K562 (cell line): ENCODE measurements at regions not wholly inside any gene's neighbourhood (a gene's known extent, or its start where the extent isn't known, plus 50 kb on each side); places are given as distances from the start of the nearest gene placed in this dataset.

Experiments used
- ATAC-seq: fragments of 200-7000 bp; cut with Tn5 transposase; 3 replicates; pipeline ENCODE4 v1.9.1; 2020; ENCODE audit warnings: moderate library complexity
- BruUV-seq: library from RNA; stranded (reverse); fragments of 400-500 nt; replicated peaks from 2 replicates; lab custom pipeline; 2021; lab: Mats Ljungman, UMichigan
- CTCF ChIA-PET: fragments of 300-600 bp; formaldehyde crosslinking; extraction: SDS; loops from one replicate; lab custom pipeline; 2021; ENCODE audit warnings: low intra/inter-chr PET ratio; lab: Yijun Ruan, JAX
- POLR2A ChIA-PET: fragments of 300-600, 350-650 bp; sonication (Branson Sonifier 250); formaldehyde crosslinking; extraction: SDS; loops from one replicate; lab custom pipeline; 2021; ENCODE audit warnings: antibody characterized with exemption, inconsistent platforms; lab: Yijun Ruan, JAX
- DNase-seq, 4 experiments: peaks; one replicate each; pipeline versions ENCODE4 v3.0.0 to v3.0.0-alpha.2; 2011 to 2018; ENCODE audit warnings: low spot score in 3 of 4, mixed read lengths in 3 of 4; ENCODE audit errors: extremely low read depth in 1 of 4
- FAIRE-seq: peaks from 2 replicates; lab custom pipeline; 2011; peaks lifted over from hg19 to GRCh38; lab: Jason Lieb, UNC
- H2AFZ ChIP-seq: 2 replicates; pipeline ENCODE4 v1.6.0; 2011; ENCODE audit warnings: low read depth, low read length, control low read depth, inconsistent platforms
- H3K27ac ChIP-seq: fragments of 200-600 bp; 3 replicates; pipeline ENCODE4 v1.8.0; 2011; ENCODE audit warnings: low read depth, mild to moderate bottlenecking, control low read depth, inconsistent platforms, low read length, moderate library complexity, mixed read lengths; ENCODE audit errors: extremely low read depth
- H3K27me3 ChIP-seq, 2 experiments: fragments of 300-600 bp in 1 of 2; 2 replicates in 1 of 2; 3 replicates in 1 of 2; pipeline versions ENCODE4 v1.6.0 to v1.8.0; 2011; ENCODE audit warnings: inconsistent platforms in 2 of 2, low read length in 2 of 2, mild to moderate bottlenecking in 1 of 2, mixed read lengths in 1 of 2, moderate library complexity in 1 of 2; ENCODE audit not compliant: control insufficient read depth in 2 of 2, insufficient read depth in 2 of 2
- H3K36me3 ChIP-seq: fragments of 300-600 bp; 3 replicates; pipeline ENCODE4 v1.8.0; 2011; ENCODE audit warnings: mild to moderate bottlenecking, low read length, inconsistent platforms; ENCODE audit not compliant: control insufficient read depth, insufficient read depth
- H3K4me1 ChIP-seq, 2 experiments: fragments of 200-600 bp in 1 of 2; replicated peaks in 1 of 2; 2 replicates in 1 of 2; 3 replicates in 1 of 2; pipeline versions ENCODE4 v1.5.1 to v1.8.0; 2011; ENCODE audit warnings: inconsistent platforms in 2 of 2, low read length in 2 of 2, mild to moderate bottlenecking in 1 of 2, mixed read lengths in 1 of 2, moderate library complexity in 1 of 2; ENCODE audit not compliant: control insufficient read depth in 2 of 2, insufficient read depth in 2 of 2
- H3K4me2 ChIP-seq: 2 replicates; pipeline ENCODE4 v1.6.1; 2011; ENCODE audit warnings: low read length, control low read depth, inconsistent platforms, mixed read lengths; ENCODE audit not compliant: insufficient read depth
- H3K4me3 ChIP-seq: fragments of 200-600 bp; sonication (generic), shearing (Covaris generic); 2 replicates; pipeline ENCODE4 v1.5.1; 2016; ENCODE audit warnings: control low read depth, inconsistent platforms
- H3K79me2 ChIP-seq: fragments of 200-600 bp; 3 replicates; pipeline ENCODE4 v1.8.0; 2011; ENCODE audit warnings: low read length, inconsistent platforms; ENCODE audit not compliant: control insufficient read depth, insufficient read depth
- H3K9ac ChIP-seq, 2 experiments: 2 replicates each; pipeline versions ENCODE4 v1.6.0 to v1.6.1; 2011; ENCODE audit warnings: low read depth in 2 of 2, low read length in 2 of 2, control low read depth in 1 of 2, inconsistent platforms in 1 of 2, mild to moderate bottlenecking in 1 of 2, mixed read lengths in 1 of 2; ENCODE audit not compliant: insufficient read depth in 1 of 2
- H3K9me1 ChIP-seq: one replicate; pipeline ENCODE4 v1.6.0; 2011; ENCODE audit warnings: inconsistent platforms, mild to moderate bottlenecking, low read length, moderate library complexity; ENCODE audit not compliant: control insufficient read depth, insufficient read depth
- H3K9me3 ChIP-seq: replicated peaks from 2 replicates; pipeline ENCODE4 v1.5.1; 2011; ENCODE audit warnings: low read depth, low read length, inconsistent platforms; ENCODE audit not compliant: control insufficient read depth, insufficient read depth
- H4K20me1 ChIP-seq: replicated peaks from 2 replicates; pipeline ENCODE4 v1.6.1; 2011; ENCODE audit warnings: low read length, inconsistent platforms, mixed read lengths; ENCODE audit not compliant: control insufficient read depth, insufficient read depth
- CEBPB ChIP-seq: fragments of 450-650 bp; IDR thresholded peaks from 2 replicates; pipeline ENCODE4 v1.6.1; 2016; ENCODE audit warnings: missing genetic modification characterization, missing compliant biosample characterization
- CTBP1 ChIP-seq: fragments of 450-650 bp; IDR thresholded peaks from 2 replicates; pipeline ENCODE4 v1.6.1; 2016; ENCODE audit warnings: borderline replicate concordance
- EGR1 ChIP-seq: fragments of 450-650 bp; conservative IDR thresholded peaks from 2 replicates; pipeline ENCODE4 v1.6.1; 2017; ENCODE audit warnings: mild to moderate bottlenecking
- NEUROD1 ChIP-seq: fragments of 150-350 bp; IDR thresholded peaks from 2 replicates; pipeline ENCODE4 v1.6.1; 2014; ENCODE audit warnings: borderline replicate concordance, low read length, low read depth; ENCODE audit not compliant: partially characterized antibody
- OTX1 ChIP-seq: fragments of 450-650 bp; formaldehyde crosslinking; IDR thresholded peaks from 2 replicates; pipeline ENCODE4 v1.4.0; 2022; ENCODE audit warnings: mild to moderate bottlenecking
- PTBP1 ChIP-seq: fragments of 200-400 bp; formaldehyde crosslinking; IDR thresholded peaks from 2 replicates; pipeline ENCODE4 v1.6.1; 2017; ENCODE audit warnings: low read depth, low read length
- RB1 ChIP-seq: fragments of 450-650 bp; IDR thresholded peaks from 2 replicates; pipeline ENCODE4 v1.6.1; 2017; ENCODE audit warnings: low read depth, mild to moderate bottlenecking
- RBFOX2 ChIP-seq: fragments of 200-400 bp; formaldehyde crosslinking; IDR thresholded peaks from 2 replicates; pipeline ENCODE4 v1.6.1; 2017; ENCODE audit warnings: low read depth, mild to moderate bottlenecking, low read length, moderate library complexity
- RBM15 ChIP-seq: fragments of 200-400 bp; formaldehyde crosslinking; IDR thresholded peaks from 2 replicates; pipeline ENCODE4 v1.6.1; 2018; ENCODE audit warnings: mild to moderate bottlenecking, low read length, moderate library complexity; ENCODE audit not compliant: insufficient read depth
- SP1 ChIP-seq: sonication (generic); formaldehyde crosslinking; IDR thresholded peaks from 2 replicates; pipeline ENCODE4 v1.8.1; 2022; ENCODE audit warnings: mild to moderate bottlenecking, missing genetic modification reagents
- SRSF7 ChIP-seq: fragments of 200-400 bp; formaldehyde crosslinking; optimal IDR thresholded peaks from 2 replicates; pipeline ENCODE3; 2017; ENCODE audit warnings: mild to moderate bottlenecking, low read depth, low read length
- TEAD2 ChIP-seq: fragments of 450-650 bp; IDR thresholded peaks from 2 replicates; pipeline ENCODE4 v1.6.1; 2016; ENCODE audit warnings: missing genetic modification characterization, control low read depth, missing compliant biosample characterization
- TRIM28 ChIP-seq: fragments of 450-650 bp; IDR thresholded peaks from 2 replicates; pipeline ENCODE4 v1.6.1; 2017
- WGBS: fragments of 100-300 bp; shearing (Covaris generic); methylation state at CpG from one replicate; pipeline ENCODE4 v1.1.6; 2016; ENCODE audit warnings: low coverage, mixed read lengths; ENCODE audit not compliant: insufficient coverage; ENCODE audit errors: missing lambda C conversion rate; 5-methylcytosine and 5-hydroxymethylcytosine counted together
- in situ Hi-C: fragments of 300-500 bp; cut with MboI; formaldehyde crosslinking; loops from 4 replicates; pipeline ENCODE4 v1.15.0; 2018; ENCODE audit warnings: inconsistent platforms, mixed read lengths
- intact Hi-C: fragments of 100-400 bp; cut with micrococcal nuclease; formaldehyde crosslinking; loops from 2 replicates; pipeline ENCODE4 v1.14.2; 2022
- TF ChIP-seq, protein P1 (sequence below), 2 experiments: fragments of 450-650 bp; IDR thresholded peaks; 2 replicates each; pipeline ENCODE4 v1.6.1; 2016; ENCODE audit warnings: mild to moderate bottlenecking in 2 of 2, borderline replicate concordance in 1 of 2, low read depth in 1 of 2, moderate library complexity in 1 of 2
- TF ChIP-seq, protein P2 (sequence below): sonication (generic); formaldehyde crosslinking; IDR thresholded peaks from 2 replicates; pipeline ENCODE4 v1.5.0; 2020; ENCODE audit warnings: missing genetic modification reagents
- TF ChIP-seq, protein P3 (sequence below): fragments of 250-450 bp; sonication (Bioruptor Pico); IDR thresholded peaks from 2 replicates; pipeline ENCODE4 v1.8.0; 2022; ENCODE audit warnings: moderate library complexity, mild to moderate bottlenecking, inconsistent platforms

DNA sequence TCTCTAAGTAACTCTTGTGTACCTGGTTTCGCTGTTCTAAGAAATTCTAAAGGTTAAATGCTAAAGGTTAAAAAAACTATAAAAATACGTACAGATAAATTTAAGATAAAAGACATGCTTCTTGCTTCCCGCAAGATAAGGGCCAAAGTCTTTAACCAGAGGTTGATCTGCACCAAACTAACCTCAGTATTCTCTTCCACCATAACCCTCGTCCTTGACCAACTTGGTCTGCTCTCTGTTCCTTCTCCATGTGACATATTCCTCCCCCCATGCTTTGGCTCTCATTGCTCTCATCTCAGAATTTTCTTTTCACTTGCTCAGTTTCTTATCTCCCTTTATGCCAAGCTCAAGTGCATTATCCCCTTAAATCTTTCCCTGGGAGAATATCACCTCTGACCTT lies 330.5 kb upstream of the ZFHX3 start:
- WGBS = 0% methylated on average over 4 of the region's 4 CpGs
- FAIRE-seq = no peak
- BruUV-seq = no TSS peak
- CTCF ChIA-PET = no interaction called here
- Histone ChIP-seq H2AFZ (no peak overlapping the region), H3K79me2 (no peaks in the 10 kb centered on the region), H3K4me3 (no peak overlapping the region), H3K9ac (no peak overlapping the region), H3K27me3 (peaks cover 3 to 9% of the 10 kb centered on the region in 2 experiments), H3K36me3 (no peaks in the 10 kb centered on the region), H3K9me1 (no peaks in the 10 kb centered on the region), H3K4me1 (no peaks in the 10 kb centered on the region), H3K9me3 (no peaks in the 10 kb centered on the region), H3K27ac (no peak overlapping the region), H4K20me1 (no peaks in the 10 kb centered on the region), H3K4me2 (no peak overlapping the region)
- DNase-seq = no peak
- intact Hi-C loops = no loop called here
- ATAC-seq = no peak
- POLR2A ChIA-PET = no interaction called here
- in situ Hi-C loops = no loop called here
- TF ChIP-seq CEBPB (tag) = no peak
- TF ChIP-seq, protein P1, sequence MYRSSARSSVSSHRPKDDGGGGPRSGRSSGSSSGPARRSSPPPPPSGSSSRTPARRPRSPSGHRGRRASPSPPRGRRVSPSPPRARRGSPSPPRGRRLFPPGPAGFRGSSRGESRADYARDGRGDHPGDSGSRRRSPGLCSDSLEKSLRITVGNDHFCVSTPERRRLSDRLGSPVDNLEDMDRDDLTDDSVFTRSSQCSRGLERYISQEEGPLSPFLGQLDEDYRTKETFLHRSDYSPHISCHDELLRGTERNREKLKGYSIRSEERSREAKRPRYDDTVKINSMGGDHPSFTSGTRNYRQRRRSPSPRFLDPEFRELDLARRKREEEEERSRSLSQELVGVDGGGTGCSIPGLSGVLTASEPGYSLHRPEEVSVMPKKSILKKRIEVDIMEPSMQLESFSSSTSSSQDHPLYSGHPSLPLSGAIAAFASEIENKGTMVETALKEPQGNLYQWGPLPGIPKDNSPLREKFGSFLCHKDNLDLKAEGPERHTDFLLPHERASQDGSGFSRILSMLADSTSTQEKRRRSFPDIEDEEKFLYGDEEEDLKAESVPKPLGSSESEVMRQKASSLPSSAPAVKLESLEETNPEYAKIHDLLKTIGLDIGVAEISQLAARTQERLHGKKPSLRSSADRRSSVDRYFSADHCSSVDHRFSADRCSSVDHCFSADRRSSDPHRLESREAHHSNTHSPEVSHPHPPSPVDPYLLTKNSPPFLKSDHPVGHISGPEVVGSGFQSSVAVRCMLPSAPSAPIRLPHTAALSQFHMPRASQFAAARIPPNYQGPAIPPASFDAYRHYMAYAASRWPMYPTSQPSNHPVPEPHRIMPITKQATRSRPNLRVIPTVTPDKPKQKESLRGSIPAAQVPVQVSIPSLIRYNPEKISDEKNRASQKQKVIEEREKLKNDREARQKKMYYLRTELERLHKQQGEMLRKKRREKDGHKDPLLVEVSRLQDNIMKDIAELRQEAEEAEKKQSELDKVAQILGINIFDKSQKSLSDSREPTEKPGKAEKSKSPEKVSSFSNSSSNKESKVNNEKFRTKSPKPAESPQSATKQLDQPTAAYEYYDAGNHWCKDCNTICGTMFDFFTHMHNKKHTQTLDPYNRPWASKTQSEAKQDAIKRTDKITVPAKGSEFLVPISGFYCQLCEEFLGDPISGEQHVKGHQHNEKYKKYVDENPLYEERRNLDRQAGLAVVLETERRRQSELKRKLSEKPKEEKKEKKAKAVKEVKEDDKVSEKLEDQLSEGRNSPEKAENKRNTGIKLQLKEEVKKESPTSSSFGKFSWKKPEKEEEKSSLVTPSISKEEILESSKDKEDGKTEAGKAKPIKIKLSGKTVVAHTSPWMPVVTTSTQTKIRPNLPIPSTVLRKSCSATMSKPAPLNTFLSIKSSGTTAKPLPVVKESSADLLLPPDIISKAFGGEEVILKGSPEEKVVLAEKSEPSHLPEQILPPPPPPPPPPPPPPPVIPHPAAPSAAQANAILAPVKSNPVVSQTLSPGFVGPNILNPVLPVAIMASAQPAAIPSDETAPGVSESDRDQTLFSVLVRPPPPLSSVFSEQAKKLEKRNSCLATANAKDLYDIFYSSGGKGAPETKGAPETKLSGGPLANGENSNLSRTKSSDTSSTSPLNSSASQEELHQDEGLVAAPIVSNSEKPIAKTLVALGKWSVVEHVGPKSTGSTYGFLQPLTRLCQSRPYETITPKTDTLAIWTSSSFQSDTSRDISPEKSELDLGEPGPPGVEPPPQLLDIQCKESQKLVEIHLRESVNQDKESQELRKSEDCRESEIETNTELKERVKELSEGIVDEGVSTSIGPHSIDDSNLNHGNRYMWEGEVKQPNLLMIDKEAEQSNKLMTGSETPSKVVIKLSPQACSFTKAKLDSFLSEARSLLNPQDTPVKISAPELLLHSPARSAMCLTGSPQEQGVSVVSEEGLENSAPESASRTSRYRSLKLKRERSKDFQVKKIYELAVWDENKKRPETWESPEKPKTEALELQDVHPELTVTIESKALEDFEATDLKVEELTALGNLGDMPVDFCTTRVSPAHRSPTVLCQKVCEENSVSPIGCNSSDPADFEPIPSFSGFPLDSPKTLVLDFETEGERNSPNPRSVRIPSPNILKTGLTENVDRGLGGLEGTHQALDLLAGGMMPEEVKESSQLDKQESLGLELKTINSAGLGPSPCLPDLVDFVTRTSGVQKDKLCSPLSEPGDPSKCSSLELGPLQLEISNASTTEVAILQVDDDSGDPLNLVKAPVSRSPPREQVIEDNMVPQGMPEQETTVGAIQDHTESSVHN (IDR thresholded peaks at IDR 0.05; ENCODE audit: borderline replicate concordance in 1 of 2, low read depth in 1 of 2) = no peak
- no peak for TF ChIP-seq SP1 (CRISPR knock-in tag)
- no peak for TF ChIP-seq PTBP1
- TF ChIP-seq RBM15 = no peak
- TF ChIP-seq SRSF7 = no peak
- TF ChIP-seq, protein P2, sequence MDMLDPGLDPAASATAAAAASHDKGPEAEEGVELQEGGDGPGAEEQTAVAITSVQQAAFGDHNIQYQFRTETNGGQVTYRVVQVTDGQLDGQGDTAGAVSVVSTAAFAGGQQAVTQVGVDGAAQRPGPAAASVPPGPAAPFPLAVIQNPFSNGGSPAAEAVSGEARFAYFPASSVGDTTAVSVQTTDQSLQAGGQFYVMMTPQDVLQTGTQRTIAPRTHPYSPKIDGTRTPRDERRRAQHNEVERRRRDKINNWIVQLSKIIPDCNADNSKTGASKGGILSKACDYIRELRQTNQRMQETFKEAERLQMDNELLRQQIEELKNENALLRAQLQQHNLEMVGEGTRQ = no peak
- TF ChIP-seq TRIM28 = no peak
- no peak for TF ChIP-seq EGR1
- TF ChIP-seq TEAD2 (tag) = no peak
- TF ChIP-seq NEUROD1 = no peak
- no peak for TF ChIP-seq RB1
- TF ChIP-seq RBFOX2 = no peak
- TF ChIP-seq, protein P3, sequence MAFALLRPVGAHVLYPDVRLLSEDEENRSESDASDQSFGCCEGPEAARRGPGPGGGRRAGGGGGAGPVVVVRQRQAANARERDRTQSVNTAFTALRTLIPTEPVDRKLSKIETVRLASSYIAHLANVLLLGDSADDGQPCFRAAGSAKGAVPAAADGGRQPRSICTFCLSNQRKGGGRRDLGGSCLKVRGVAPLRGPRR (CRISPR knock-in tag) = no peak
- TF ChIP-seq OTX1 (CRISPR knock-in tag) = no peak
- no peak for TF ChIP-seq CTBP1
